ENCODE measurements at regions not wholly inside any gene's neighbourhood (a gene's known extent, or its start where the extent isn't known, plus 50 kb on each side); places are given as distances from the start of the nearest gene placed in this dataset.

DNA sequence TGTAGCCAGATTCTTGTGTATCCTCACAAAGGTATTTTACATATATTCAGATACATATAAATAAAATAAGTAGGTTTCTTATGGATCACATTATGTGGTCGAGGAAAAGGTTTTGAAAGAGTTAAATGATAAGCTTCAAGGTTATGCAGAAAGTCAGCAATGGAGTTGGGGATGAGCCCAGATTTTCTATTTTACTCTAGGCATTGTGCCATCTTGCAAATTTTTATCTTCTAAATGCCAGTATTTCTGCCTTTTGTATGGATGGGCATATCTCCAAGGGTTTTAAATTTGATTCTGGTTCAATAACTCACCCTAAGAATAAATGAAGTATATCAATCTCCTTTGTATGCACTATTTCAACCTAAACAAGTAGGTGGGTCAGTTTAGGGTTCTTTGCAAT lies 410.7 kb downstream of the DMRTA1 start:
- Histone ChIP-seq H3K9ac (ENCODE audit: low read length) (no peak overlapping the region), H2AFZ (ENCODE audit: low read depth, low read length, severe bottlenecking) (no peak overlapping the region), H4K20me1 (ENCODE audit: low read depth, low read length) (no peaks in the 10 kb centered on the region), H3K4me2 (ENCODE audit: low read depth, low read length, poor library complexity, severe bottlenecking) (no peak overlapping the region), H3K36me3 (ENCODE audit: low read length) (no peaks in the 10 kb centered on the region), H3K79me2 (ENCODE audit: insufficient read depth, low read length) (no peaks in the 10 kb centered on the region), H3K9me3 (ENCODE audit: insufficient read depth, low read length) (no peaks in the 10 kb centered on the region), H3K27me3 (ENCODE audit: low read length) (no peaks in the 10 kb centered on the region), H3F3A (ENCODE audit: insufficient read depth) (no peaks in the 10 kb centered on the region), H3K4me3 (ENCODE audit: insufficient read depth, low read length, poor library complexity, severe bottlenecking) (no peak overlapping the region), H3K27ac (ENCODE audit: low read depth, low read length) (no peak overlapping the region), H3K9me2 (replicated peaks; ENCODE audit: insufficient read depth, low read length) (no peaks in the 10 kb centered on the region)
- no peak for TF ChIP-seq EZH2phosphoT487 (conservative IDR thresholded peaks at IDR 0.05; ENCODE audit: low read length)
- TF ChIP-seq, protein P1, sequence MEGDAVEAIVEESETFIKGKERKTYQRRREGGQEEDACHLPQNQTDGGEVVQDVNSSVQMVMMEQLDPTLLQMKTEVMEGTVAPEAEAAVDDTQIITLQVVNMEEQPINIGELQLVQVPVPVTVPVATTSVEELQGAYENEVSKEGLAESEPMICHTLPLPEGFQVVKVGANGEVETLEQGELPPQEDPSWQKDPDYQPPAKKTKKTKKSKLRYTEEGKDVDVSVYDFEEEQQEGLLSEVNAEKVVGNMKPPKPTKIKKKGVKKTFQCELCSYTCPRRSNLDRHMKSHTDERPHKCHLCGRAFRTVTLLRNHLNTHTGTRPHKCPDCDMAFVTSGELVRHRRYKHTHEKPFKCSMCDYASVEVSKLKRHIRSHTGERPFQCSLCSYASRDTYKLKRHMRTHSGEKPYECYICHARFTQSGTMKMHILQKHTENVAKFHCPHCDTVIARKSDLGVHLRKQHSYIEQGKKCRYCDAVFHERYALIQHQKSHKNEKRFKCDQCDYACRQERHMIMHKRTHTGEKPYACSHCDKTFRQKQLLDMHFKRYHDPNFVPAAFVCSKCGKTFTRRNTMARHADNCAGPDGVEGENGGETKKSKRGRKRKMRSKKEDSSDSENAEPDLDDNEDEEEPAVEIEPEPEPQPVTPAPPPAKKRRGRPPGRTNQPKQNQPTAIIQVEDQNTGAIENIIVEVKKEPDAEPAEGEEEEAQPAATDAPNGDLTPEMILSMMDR (IDR thresholded peaks at IDR 0.05; ENCODE audit: insufficient read depth, low read length, poor library complexity, severe bottlenecking) = no peak

DNA sequence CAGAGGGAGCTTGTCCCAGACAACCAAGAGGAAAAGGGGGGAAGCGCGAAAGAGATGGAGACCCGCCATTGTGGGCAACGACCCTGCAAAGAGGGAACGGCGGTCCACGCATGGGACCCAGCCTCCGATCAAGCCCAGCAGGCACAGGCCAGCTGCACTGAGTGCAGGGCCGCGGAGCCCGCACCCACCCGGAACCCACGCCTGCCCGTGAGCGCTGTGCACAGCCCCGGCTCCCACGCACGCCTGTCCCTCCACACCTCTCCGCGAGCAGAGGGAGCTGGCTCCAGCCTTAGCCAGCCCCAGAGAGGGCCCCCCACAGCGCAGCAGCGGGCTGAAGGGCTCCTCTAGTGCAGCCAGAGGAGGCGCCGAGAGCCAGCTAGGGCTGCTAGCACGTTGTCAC lies 416.5 kb downstream of the DMRTA1 start:
- Histone ChIP-seq H3K27ac (ENCODE audit: low read depth, low read length) (no peak overlapping the region), H4K20me1 (ENCODE audit: low read depth, low read length) (no peaks in the 10 kb centered on the region), H3K9me3 (ENCODE audit: insufficient read depth, low read length) (no peaks in the 10 kb centered on the region), H3K9ac (ENCODE audit: low read length) (no peak overlapping the region), H3F3A (ENCODE audit: insufficient read depth) (no peaks in the 10 kb centered on the region), H3K9me2 (replicated peaks; ENCODE audit: insufficient read depth, low read length) (no peaks in the 10 kb centered on the region), H3K36me3 (ENCODE audit: low read length) (no peaks in the 10 kb centered on the region), H3K4me3 (ENCODE audit: insufficient read depth, low read length, poor library complexity, severe bottlenecking) (no peak overlapping the region), H3K79me2 (ENCODE audit: insufficient read depth, low read length) (no peaks in the 10 kb centered on the region), H3K27me3 (ENCODE audit: low read length) (no peaks in the 10 kb centered on the region), H3K4me2 (ENCODE audit: low read depth, low read length, poor library complexity, severe bottlenecking) (no peak overlapping the region), H2AFZ (ENCODE audit: low read depth, low read length, severe bottlenecking) (no peak overlapping the region)
- TF ChIP-seq, protein P1 (IDR thresholded peaks at IDR 0.05; ENCODE audit: insufficient read depth, low read length, poor library complexity, severe bottlenecking) = no peak
- TF ChIP-seq EZH2phosphoT487 (conservative IDR thresholded peaks at IDR 0.05; ENCODE audit: low read length) = no peak

DNA sequence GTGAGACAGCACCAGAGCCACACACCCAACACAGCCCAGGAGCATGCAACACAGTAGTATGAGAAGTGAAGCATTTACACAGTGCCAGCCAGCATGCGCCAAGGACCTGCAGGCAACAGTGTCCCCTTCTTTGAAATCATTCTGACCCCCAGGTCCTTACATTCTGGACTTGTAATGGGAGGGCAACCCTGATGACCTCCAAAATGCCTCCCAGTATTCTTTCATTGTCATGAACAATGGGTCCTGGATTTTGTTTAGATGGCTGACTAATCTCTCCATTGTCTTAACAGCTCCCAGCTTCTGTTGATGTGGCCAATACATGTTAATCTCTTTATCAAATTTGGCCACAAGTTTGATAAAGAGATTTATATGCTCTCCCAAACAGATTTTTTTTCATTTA lies 417.1 kb downstream of the DMRTA1 start:
- Histone ChIP-seq H3K4me3 (ENCODE audit: insufficient read depth, low read length, poor library complexity, severe bottlenecking) (no peak overlapping the region), H3K9ac (ENCODE audit: low read length) (no peak overlapping the region), H3K27ac (ENCODE audit: low read depth, low read length) (no peak overlapping the region), H3K9me3 (ENCODE audit: insufficient read depth, low read length) (no peaks in the 10 kb centered on the region), H3F3A (ENCODE audit: insufficient read depth) (no peaks in the 10 kb centered on the region), H3K4me2 (ENCODE audit: low read depth, low read length, poor library complexity, severe bottlenecking) (no peak overlapping the region), H3K36me3 (ENCODE audit: low read length) (no peaks in the 10 kb centered on the region), H2AFZ (ENCODE audit: low read depth, low read length, severe bottlenecking) (no peak overlapping the region), H3K27me3 (ENCODE audit: low read length) (no peaks in the 10 kb centered on the region), H3K9me2 (replicated peaks; ENCODE audit: insufficient read depth, low read length) (no peaks in the 10 kb centered on the region), H4K20me1 (ENCODE audit: low read depth, low read length) (no peaks in the 10 kb centered on the region), H3K79me2 (ENCODE audit: insufficient read depth, low read length) (no peaks in the 10 kb centered on the region)
- TF ChIP-seq, protein P1 (IDR thresholded peaks at IDR 0.05; ENCODE audit: insufficient read depth, low read length, poor library complexity, severe bottlenecking) = no peak
- TF ChIP-seq EZH2phosphoT487 (conservative IDR thresholded peaks at IDR 0.05; ENCODE audit: low read length) = no peak

Measured in SU-DHL-6 (cell line).